HG02885 (cell line): ENCODE measurements at regions not wholly inside any gene's neighbourhood (a gene's known extent, or its start where the extent isn't known, plus 50 kb on each side); places are given as distances from the start of the nearest gene placed in this dataset.

Experiments
- ATAC-seq: cut with Tn5 transposase; IDR thresholded peaks from one replicate; pipeline ENCODE4 v1.9.1; 2021; ENCODE audit warnings: mild to moderate bottlenecking; ENCODE audit not compliant: unreplicated experiment, poor library complexity

GRCh38 chr3:164477403-164477802, 600.9 kb downstream of the SI start:
- ATAC-seq: no peak

- no peak for ATAC-seq
These were observed 601.7 kb downstream of the SI start for GRCh38 chr3:164476631-164477030.

- no peak for ATAC-seq
These were observed 607.8 kb downstream of the SI start for GRCh38 chr3:164470471-164470870.

- ATAC-seq: no peak
These were observed 610.2 kb downstream of the SI start for GRCh38 chr3:164468055-164468454.

- ATAC-seq: no peak
These were observed 611.3 kb downstream of the SI start for GRCh38 chr3:164467007-164467406.

GRCh38 chr3:164465172-164465571, 613.1 kb downstream of the SI start:
- ATAC-seq: no peak

- ATAC-seq: no peak
These were observed 617.4 kb downstream of the SI start for GRCh38 chr3:164460851-164461250.

- no peak for ATAC-seq
These were observed 618.7 kb downstream of the SI start for GRCh38 chr3:164459521-164460151.

GRCh38 chr3:164458986-164459385, 619.3 kb downstream of the SI start:
- no peak for ATAC-seq

GRCh38 chr3:164453714-164454113, 624.6 kb downstream of the SI start:
- no peak for ATAC-seq

- ATAC-seq: no peak
These were observed 625.6 kb downstream of the SI start for GRCh38 chr3:164452707-164453106.

GRCh38 chr3:164451072-164451910, 627.0 kb downstream of the SI start:
- ATAC-seq: no peak

- no peak for ATAC-seq
These were observed 627.9 kb downstream of the SI start for GRCh38 chr3:164450276-164450905.

- no peak for ATAC-seq
These were observed 659.1 kb downstream of the SI start for GRCh38 chr3:164419220-164419619.

GRCh38 chr3:164418414-164418813, 659.9 kb downstream of the SI start:
- no peak for ATAC-seq

GRCh38 chr3:164417955-164418354, 660.3 kb downstream of the SI start:
- ATAC-seq: no peak

- ATAC-seq: no peak
These were observed 661.6 kb downstream of the SI start for GRCh38 chr3:164416491-164417222.

- no peak for ATAC-seq
These were observed 670.0 kb downstream of the SI start for GRCh38 chr3:164408326-164408725.

- ATAC-seq: no peak
These were observed 671.2 kb downstream of the SI start for GRCh38 chr3:164407111-164407510.

GRCh38 chr3:164406281-164406680, 672.0 kb downstream of the SI start:
- no peak for ATAC-seq

GRCh38 chr3:164401923-164402322, 676.4 kb downstream of the SI start:
- no peak for ATAC-seq
